Liver (tissue), 8 donors: ENCODE measurements at regions not wholly inside any gene's neighbourhood (a gene's known extent, or its start where the extent isn't known, plus 50 kb on each side); places are given as distances from the start of the nearest gene placed in this dataset.
"Not testable (repeated sequence)": the region's sequence is repeated elsewhere in the genome, so short reads cannot be mapped to it uniquely, and the experiment has no call there.

Experiments used
- DNase-seq: peaks from one replicate; pipeline ENCODE4 v3.0.0-alpha.2; 2017; ENCODE audit warnings: low spot score
- H3K27ac ChIP-seq, 2 donors: one replicate each; pipeline ENCODE4 v1.7.0; 2013; ENCODE audit warnings: inconsistent platforms in 2 of 2, low read length in 2 of 2, control low read depth in 1 of 2, low read depth in 1 of 2, mild to moderate bottlenecking in 1 of 2
- H3K27me3 ChIP-seq, 4 donors: one replicate each; pipeline versions ENCODE4 v1.6.1 to v1.7.0; 2013; ENCODE audit warnings: low read length in 3 of 4, inconsistent platforms in 1 of 4, mild to moderate bottlenecking in 1 of 4, moderate library complexity in 1 of 4; ENCODE audit not compliant: control insufficient read depth in 4 of 4, insufficient read depth in 4 of 4
- H3K36me3 ChIP-seq, 4 donors: one replicate each; pipeline versions ENCODE4 v1.6.1 to v1.7.0; 2013; ENCODE audit warnings: low read length in 3 of 4, mild to moderate bottlenecking in 3 of 4, low read depth in 1 of 4, moderate library complexity in 1 of 4; ENCODE audit not compliant: control insufficient read depth in 4 of 4, insufficient read depth in 3 of 4
- H3K4me1 ChIP-seq, 4 donors: one replicate each; pipeline versions ENCODE4 v1.6.1 to v1.7.0; 2013; ENCODE audit warnings: low read length in 3 of 4, mild to moderate bottlenecking in 3 of 4, moderate library complexity in 1 of 4; ENCODE audit not compliant: control insufficient read depth in 4 of 4, insufficient read depth in 4 of 4
- H3K4me3 ChIP-seq, 3 donors: one replicate each; pipeline versions ENCODE4 v1.6.1 to v1.7.0; 2013; ENCODE audit warnings: low read length in 3 of 3, control low read depth in 1 of 3, low read depth in 1 of 3, mild to moderate bottlenecking in 1 of 3
- H3K9ac ChIP-seq, 2 donors: one replicate each; pipeline ENCODE4 v1.7.0; 2013; ENCODE audit warnings: low read length in 2 of 2, mild to moderate bottlenecking in 2 of 2, moderate library complexity in 2 of 2, control low read depth in 1 of 2, low read depth in 1 of 2
- H3K9me3 ChIP-seq, 4 donors: one replicate each; pipeline versions ENCODE4 v1.6.1 to v1.7.0; 2013; ENCODE audit warnings: low read length in 3 of 4; ENCODE audit not compliant: control insufficient read depth in 4 of 4
- EGR1 ChIP-seq, 2 donors: IDR thresholded peaks; 2 replicates each; pipeline ENCODE4 v1.6.1; 2016 to 2018; ENCODE audit warnings: antibody characterized with exemption in 2 of 2, low read depth in 2 of 2
- FOXA1 ChIP-seq: IDR thresholded peaks from 2 replicates; pipeline ENCODE4 v1.6.1; 2016; ENCODE audit warnings: antibody characterized with exemption
- FOXA2 ChIP-seq: IDR thresholded peaks from 2 replicates; pipeline ENCODE4 v1.6.1; 2016; ENCODE audit warnings: antibody characterized with exemption
- HNF4A ChIP-seq, 2 donors: conservative IDR thresholded peaks; 2 replicates each; pipeline ENCODE4 v1.6.1; 2016; ENCODE audit warnings: antibody characterized with exemption in 2 of 2, mild to moderate bottlenecking in 2 of 2
- JUND ChIP-seq, 2 donors: IDR thresholded peaks; 2 replicates each; pipeline ENCODE4 v1.6.1; 2016; ENCODE audit warnings: antibody characterized with exemption in 2 of 2
- NR2F2 ChIP-seq: IDR thresholded peaks from 2 replicates; pipeline ENCODE4 v1.6.1; 2016; ENCODE audit warnings: antibody characterized with exemption
- RAD21 ChIP-seq, 2 donors: IDR thresholded peaks; 2 replicates each; pipeline ENCODE4 v1.6.1; 2016; ENCODE audit warnings: antibody characterized with exemption in 2 of 2, mild to moderate bottlenecking in 2 of 2
- RXRA ChIP-seq, 2 donors: IDR thresholded peaks; 2 replicates each; pipeline ENCODE4 v1.6.1; 2017 to 2018; ENCODE audit warnings: antibody characterized with exemption in 2 of 2, mild to moderate bottlenecking in 1 of 2
- SP1 ChIP-seq: IDR thresholded peaks from 2 replicates; pipeline ENCODE4 v1.6.1; 2018; ENCODE audit warnings: antibody characterized with exemption, mild to moderate bottlenecking
- TAF1 ChIP-seq: conservative IDR thresholded peaks from 2 replicates; pipeline ENCODE4 v1.6.1; 2016; ENCODE audit warnings: antibody characterized with exemption, mild to moderate bottlenecking
- YY1 ChIP-seq: IDR thresholded peaks from 2 replicates; pipeline ENCODE4 v1.6.1; 2016; ENCODE audit warnings: antibody characterized with exemption, mild to moderate bottlenecking
- WGBS: extraction: QIAGEN DNeasy Blood & Tissue Kit; methylation state at CpG from one replicate; pipeline ENCODE4 v1.1.7; 2013; 5-methylcytosine and 5-hydroxymethylcytosine counted together
- TF ChIP-seq, protein P1 (sequence below): fragments of 150-350 bp; IDR thresholded peaks from 2 replicates; pipeline ENCODE4 v1.5.1; 2017; ENCODE audit warnings: improper control_type of control experiment, low read depth, low read length; ENCODE audit not compliant: missing input control
- TF ChIP-seq, protein P2 (sequence below): IDR thresholded peaks from 2 replicates; pipeline ENCODE4 v1.6.1; 2016; ENCODE audit warnings: antibody characterized with exemption, mild to moderate bottlenecking
- donor health status: healthy.
- donor health status: healthy.
- donor health status: healthy.
- donor health status: healthy.
- donor health status: healthy.

DNA sequence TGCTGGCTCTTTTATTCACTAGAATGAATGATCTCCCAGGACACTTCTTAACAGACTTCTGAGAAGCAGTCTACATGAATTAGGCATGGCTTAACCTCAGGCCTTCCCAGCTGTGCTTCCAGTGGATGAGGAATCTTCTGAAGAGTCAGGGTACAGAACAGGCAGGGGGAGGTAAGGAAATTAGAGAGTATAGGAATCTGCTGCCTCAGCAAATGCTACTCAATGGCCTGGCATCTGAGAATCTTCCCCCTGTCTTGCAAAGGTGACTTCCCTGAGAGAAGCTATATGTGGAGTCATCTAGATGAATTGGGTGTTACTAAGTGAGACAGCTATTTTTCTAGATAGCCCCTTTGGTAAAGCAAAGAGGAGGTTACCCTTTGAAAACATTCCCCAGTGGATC lies 496.2 kb upstream of the CCDC196 start:
- no peak for TF ChIP-seq TAF1
- TF ChIP-seq YY1: no peak
- TF ChIP-seq EGR1 (IDR thresholded peaks at IDR 0.05; ENCODE audit: low read depth in 2 of 2): no peak
- TF ChIP-seq NR2F2: no peak
- TF ChIP-seq HNF4A (conservative IDR thresholded peaks at IDR 0.05): no peak
- TF ChIP-seq RXRA (IDR thresholded peaks at IDR 0.05): no peak
- no peak for TF ChIP-seq JUND (IDR thresholded peaks at IDR 0.05)
- TF ChIP-seq FOXA1: no peak
- TF ChIP-seq SP1: no peak
- TF ChIP-seq, protein P1, sequence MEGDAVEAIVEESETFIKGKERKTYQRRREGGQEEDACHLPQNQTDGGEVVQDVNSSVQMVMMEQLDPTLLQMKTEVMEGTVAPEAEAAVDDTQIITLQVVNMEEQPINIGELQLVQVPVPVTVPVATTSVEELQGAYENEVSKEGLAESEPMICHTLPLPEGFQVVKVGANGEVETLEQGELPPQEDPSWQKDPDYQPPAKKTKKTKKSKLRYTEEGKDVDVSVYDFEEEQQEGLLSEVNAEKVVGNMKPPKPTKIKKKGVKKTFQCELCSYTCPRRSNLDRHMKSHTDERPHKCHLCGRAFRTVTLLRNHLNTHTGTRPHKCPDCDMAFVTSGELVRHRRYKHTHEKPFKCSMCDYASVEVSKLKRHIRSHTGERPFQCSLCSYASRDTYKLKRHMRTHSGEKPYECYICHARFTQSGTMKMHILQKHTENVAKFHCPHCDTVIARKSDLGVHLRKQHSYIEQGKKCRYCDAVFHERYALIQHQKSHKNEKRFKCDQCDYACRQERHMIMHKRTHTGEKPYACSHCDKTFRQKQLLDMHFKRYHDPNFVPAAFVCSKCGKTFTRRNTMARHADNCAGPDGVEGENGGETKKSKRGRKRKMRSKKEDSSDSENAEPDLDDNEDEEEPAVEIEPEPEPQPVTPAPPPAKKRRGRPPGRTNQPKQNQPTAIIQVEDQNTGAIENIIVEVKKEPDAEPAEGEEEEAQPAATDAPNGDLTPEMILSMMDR: no peak
- Histone ChIP-seq H3K4me1 (no peaks in the 10 kb centered on the region), H3K4me3 (no peak overlapping the region), H3K9me3 (no peaks in the 10 kb centered on the region), H3K9ac (no peak overlapping the region), H3K36me3 (no peaks in the 10 kb centered on the region), H3K27ac (no peak overlapping the region), H3K27me3 (no peaks in the 10 kb centered on the region)
- no peak for DNase-seq

DNA sequence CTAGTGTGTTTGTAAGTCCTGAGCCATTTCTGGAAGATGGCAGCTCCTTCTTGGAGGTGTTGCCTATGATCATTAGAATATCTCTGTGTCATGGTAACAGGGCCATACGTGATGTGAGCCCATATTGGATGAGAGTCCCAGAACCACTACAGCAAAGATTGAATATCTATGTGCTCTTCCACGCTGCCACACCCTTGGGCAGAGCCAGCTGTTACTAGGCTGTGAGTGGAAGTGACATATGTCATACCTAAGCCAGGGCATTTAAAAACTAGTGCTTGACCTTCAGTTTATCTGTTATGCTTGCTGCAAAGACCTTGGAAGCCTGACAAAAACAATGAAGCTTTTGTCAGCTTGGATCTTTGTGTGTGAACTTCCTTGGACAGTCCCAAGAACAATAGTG lies 495.1 kb upstream of the CCDC196 start:
- H3K4me3 ChIP-seq: no peak overlapping the region
- H3K4me1 ChIP-seq: no peaks in the 10 kb centered on the region
- H3K9ac ChIP-seq: no peak overlapping the region
- no peaks in the 10 kb centered on the region for H3K9me3 ChIP-seq
- no peak overlapping the region for H3K27ac ChIP-seq
- TF ChIP-seq FOXA1: no peak
- no peak for TF ChIP-seq HNF4A (conservative IDR thresholded peaks at IDR 0.05)
- no peak for TF ChIP-seq RAD21 (IDR thresholded peaks at IDR 0.05)
- TF ChIP-seq YY1: no peak
- TF ChIP-seq RXRA (IDR thresholded peaks at IDR 0.05): no peak
- no peak for TF ChIP-seq EGR1 (IDR thresholded peaks at IDR 0.05; ENCODE audit: low read depth in 2 of 2)
- no peak for TF ChIP-seq JUND (IDR thresholded peaks at IDR 0.05)
- TF ChIP-seq, protein P2, sequence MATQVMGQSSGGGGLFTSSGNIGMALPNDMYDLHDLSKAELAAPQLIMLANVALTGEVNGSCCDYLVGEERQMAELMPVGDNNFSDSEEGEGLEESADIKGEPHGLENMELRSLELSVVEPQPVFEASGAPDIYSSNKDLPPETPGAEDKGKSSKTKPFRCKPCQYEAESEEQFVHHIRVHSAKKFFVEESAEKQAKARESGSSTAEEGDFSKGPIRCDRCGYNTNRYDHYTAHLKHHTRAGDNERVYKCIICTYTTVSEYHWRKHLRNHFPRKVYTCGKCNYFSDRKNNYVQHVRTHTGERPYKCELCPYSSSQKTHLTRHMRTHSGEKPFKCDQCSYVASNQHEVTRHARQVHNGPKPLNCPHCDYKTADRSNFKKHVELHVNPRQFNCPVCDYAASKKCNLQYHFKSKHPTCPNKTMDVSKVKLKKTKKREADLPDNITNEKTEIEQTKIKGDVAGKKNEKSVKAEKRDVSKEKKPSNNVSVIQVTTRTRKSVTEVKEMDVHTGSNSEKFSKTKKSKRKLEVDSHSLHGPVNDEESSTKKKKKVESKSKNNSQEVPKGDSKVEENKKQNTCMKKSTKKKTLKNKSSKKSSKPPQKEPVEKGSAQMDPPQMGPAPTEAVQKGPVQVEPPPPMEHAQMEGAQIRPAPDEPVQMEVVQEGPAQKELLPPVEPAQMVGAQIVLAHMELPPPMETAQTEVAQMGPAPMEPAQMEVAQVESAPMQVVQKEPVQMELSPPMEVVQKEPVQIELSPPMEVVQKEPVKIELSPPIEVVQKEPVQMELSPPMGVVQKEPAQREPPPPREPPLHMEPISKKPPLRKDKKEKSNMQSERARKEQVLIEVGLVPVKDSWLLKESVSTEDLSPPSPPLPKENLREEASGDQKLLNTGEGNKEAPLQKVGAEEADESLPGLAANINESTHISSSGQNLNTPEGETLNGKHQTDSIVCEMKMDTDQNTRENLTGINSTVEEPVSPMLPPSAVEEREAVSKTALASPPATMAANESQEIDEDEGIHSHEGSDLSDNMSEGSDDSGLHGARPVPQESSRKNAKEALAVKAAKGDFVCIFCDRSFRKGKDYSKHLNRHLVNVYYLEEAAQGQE: no peak
- no peak for TF ChIP-seq SP1
- no peak for TF ChIP-seq FOXA2
- TF ChIP-seq, protein P1: no peak
- WGBS: 66% methylated on average over 2 of the region's 2 CpGs
- DNase-seq: no peak
- no peaks in the 10 kb centered on the region for H3K27me3 ChIP-seq
- no peaks in the 10 kb centered on the region for H3K36me3 ChIP-seq

DNA sequence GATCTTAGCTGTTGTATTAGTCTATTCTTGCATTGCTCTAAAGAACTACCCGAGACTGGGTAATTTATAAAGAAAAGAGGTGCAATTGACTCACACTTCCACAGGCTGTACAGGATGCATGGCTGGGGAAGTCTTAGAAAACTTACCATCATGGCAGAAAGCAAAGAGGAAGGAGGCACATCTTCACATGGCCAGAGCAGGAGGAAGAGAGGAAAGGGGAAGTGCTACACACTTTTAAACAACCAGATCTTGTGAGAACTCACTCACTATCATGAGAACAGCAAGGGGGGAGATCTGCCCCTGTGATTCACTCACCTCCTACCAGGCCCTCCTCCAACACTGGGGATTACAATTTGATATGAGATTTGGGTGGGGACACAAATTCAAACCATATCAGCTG lies 494.2 kb upstream of the CCDC196 start:
- H3K27me3 ChIP-seq, H3K36me3 ChIP-seq, H3K27ac ChIP-seq, H3K9me3 ChIP-seq, H3K4me3 ChIP-seq, H3K9ac ChIP-seq, H3K4me1 ChIP-seq, DNase-seq: not testable (repeated sequence)
- 53% methylated on average over 1 of the region's 1 CpG for whole genome bisulfite sequencing
